ENCODE measurements at regions not wholly inside any gene's neighbourhood (a gene's known extent, or its start where the extent isn't known, plus 50 kb on each side); places are given as distances from the start of the nearest gene placed in this dataset.
"Not testable (repeated sequence)": the region's sequence is repeated elsewhere in the genome, so short reads cannot be mapped to it uniquely, and the experiment has no call there.

- no peak for DNase-seq
These were observed 251.4 kb upstream of the RGMA start for GRCh38 chr15:93340406-93340805.

- no peak for DNase-seq
These were observed 244.8 kb upstream of the RGMA start for GRCh38 chr15:93333796-93334195.

- not testable (repeated sequence) for DNase-seq
These were observed 244.1 kb upstream of the RGMA start for GRCh38 chr15:93333126-93333525.

- no peak for DNase-seq
These were observed 243.2 kb upstream of the RGMA start for GRCh38 chr15:93332168-93332553.

GRCh38 chr15:93331545-93332167 is 242.6 kb upstream of the RGMA start:
- DNase-seq: no peak

- no peak for DNase-seq
These were observed 242.0 kb upstream of the RGMA start for GRCh38 chr15:93330912-93331544.

- DNase-seq: no peak
These were observed 238.4 kb upstream of the RGMA start for GRCh38 chr15:93327364-93327763.

GRCh38 chr15:93324186-93324975 is 235.4 kb upstream of the RGMA start:
- DNase-seq: no peak

GRCh38 chr15:93321881-93322282 is 232.9 kb upstream of the RGMA start:
- DNase-seq: no peak

- no peak for DNase-seq
These were observed 230.3 kb upstream of the RGMA start for GRCh38 chr15:93319121-93319814.

GRCh38 chr15:93317772-93318171 is 228.8 kb upstream of the RGMA start:
- no peak for DNase-seq

GRCh38 chr15:93314245-93314644 is 225.2 kb upstream of the RGMA start:
- DNase-seq: no peak

- no peak for DNase-seq
These were observed 224.0 kb upstream of the RGMA start for GRCh38 chr15:93312891-93313486.

- DNase-seq: no peak
These were observed 222.6 kb upstream of the RGMA start for GRCh38 chr15:93311620-93312019.

- no peak for DNase-seq
These were observed 219.1 kb upstream of the RGMA start for GRCh38 chr15:93308026-93308690.

GRCh38 chr15:93307513-93307912 is 218.5 kb upstream of the RGMA start:
- DNase-seq: no peak

- no peak for DNase-seq
These were observed 216.3 kb upstream of the RGMA start for GRCh38 chr15:93305306-93305705.

GRCh38 chr15:93302080-93302765 is 213.2 kb upstream of the RGMA start:
- DNase-seq: no peak

- DNase-seq: no peak
These were observed 211.8 kb upstream of the RGMA start for GRCh38 chr15:93300796-93301195.

- no peak for DNase-seq
These were observed 210.7 kb upstream of the RGMA start for GRCh38 chr15:93299675-93300074.

GRCh38 chr15:93298901-93299300 is 209.9 kb upstream of the RGMA start:
- DNase-seq: no peak

All from stimulated activated CD4-positive, alpha-beta T cell treated with anti-CD3 and anti-CD28 coated beads, Interleukin-4, amount 100 ng/mL, for 24 hours (primary cell).